ENCODE measurements at regions not wholly inside any gene's neighbourhood (a gene's known extent, or its start where the extent isn't known, plus 50 kb on each side); places are given as distances from the start of the nearest gene placed in this dataset.

DNA sequence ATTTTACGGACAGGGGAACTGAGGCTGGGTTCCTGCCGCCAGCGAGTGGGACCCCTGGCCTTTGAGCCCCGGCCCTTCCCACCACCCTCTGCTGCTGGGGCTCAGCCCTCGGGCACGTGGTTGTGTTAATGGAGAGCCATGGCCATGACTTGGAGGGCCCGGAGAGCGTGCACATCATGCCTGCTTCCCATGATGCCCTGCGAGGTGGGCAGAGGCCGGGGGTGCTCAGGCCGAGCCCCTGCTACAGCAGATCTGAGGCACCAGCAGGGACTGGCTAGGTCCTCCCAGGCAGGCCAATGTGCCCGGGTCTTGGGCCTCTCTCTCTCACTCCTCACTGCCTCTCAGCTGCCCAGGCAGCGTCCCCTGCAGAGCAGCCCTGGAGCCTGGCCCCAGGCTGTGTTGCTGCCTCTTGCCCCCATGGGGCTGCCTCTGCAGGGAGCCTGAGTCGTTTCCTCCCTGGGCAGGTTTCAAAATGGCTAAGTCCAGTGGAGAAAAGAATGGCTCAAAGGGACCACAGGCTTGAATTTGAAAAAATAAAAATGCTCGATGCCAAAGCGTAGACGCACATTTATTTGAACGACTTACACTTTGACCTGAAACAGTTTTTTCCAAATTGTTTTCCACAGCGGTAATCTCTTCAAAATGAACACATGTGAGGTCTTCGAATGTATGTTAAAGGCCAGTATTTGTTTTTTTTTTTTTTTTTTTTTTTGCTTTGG lies 72.6 kb upstream of the CLDN5 start:
- TF ChIP-seq, protein P1, sequence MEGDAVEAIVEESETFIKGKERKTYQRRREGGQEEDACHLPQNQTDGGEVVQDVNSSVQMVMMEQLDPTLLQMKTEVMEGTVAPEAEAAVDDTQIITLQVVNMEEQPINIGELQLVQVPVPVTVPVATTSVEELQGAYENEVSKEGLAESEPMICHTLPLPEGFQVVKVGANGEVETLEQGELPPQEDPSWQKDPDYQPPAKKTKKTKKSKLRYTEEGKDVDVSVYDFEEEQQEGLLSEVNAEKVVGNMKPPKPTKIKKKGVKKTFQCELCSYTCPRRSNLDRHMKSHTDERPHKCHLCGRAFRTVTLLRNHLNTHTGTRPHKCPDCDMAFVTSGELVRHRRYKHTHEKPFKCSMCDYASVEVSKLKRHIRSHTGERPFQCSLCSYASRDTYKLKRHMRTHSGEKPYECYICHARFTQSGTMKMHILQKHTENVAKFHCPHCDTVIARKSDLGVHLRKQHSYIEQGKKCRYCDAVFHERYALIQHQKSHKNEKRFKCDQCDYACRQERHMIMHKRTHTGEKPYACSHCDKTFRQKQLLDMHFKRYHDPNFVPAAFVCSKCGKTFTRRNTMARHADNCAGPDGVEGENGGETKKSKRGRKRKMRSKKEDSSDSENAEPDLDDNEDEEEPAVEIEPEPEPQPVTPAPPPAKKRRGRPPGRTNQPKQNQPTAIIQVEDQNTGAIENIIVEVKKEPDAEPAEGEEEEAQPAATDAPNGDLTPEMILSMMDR (IDR thresholded peaks at IDR 0.05; ENCODE audit: extremely low read depth in 1 of 2, insufficient read depth in 1 of 2, low read depth in 1 of 2, low read length in 2 of 2), result no peak
- TF ChIP-seq POLR2AphosphoS5 (IDR thresholded peaks at IDR 0.05; ENCODE audit: insufficient read depth, low read depth, low read length) (no peak), MYC (IDR thresholded peaks at IDR 0.05; ENCODE audit: low read depth, low read length) (no peak)
